Heart left ventricle (tissue), 13 donors: ENCODE measurements at regions not wholly inside any gene's neighbourhood (a gene's known extent, or its start where the extent isn't known, plus 50 kb on each side); places are given as distances from the start of the nearest gene placed in this dataset.

Experiments used
- POLR2A ChIP-seq, 2 donors: fragments of 450-650 bp; IDR thresholded peaks; one replicate each; pipeline ENCODE4 v1.6.1; 2017; ENCODE audit warnings: antibody characterized with exemption in 2 of 2, mild to moderate bottlenecking in 2 of 2, moderate library complexity in 2 of 2
- TF ChIP-seq, protein P1 (sequence below), 12 donors: fragments of 200-600 bp; sonication (generic) in 4 of 12; IDR thresholded peaks; one replicate each; pipeline versions ENCODE4 v1.5.0 to v1.8.0; 2018 to 2022; ENCODE audit warnings: antibody characterized with exemption in 12 of 12, mild to moderate bottlenecking in 5 of 12
- donor health status: ischemic (EF 13 %, LVEDD 7.1; RV severe dilation, severe dysfunction).
- donor health status: DM: no; HTN: yes; CAD: no.
- donor health status: DM: no; HTN: no; CAD: no.
- donor health status: ischemic (EF 25% LVEDD 6.9; RV normal size, moderate dysfunction).
- donor health status: ischemic (EF 25% LVEDD 5.7; RV mildly dilated, moderate dysfunction).
- donor health status: ischemic (EF 35%, LVEDD 5.7; RV mildly dilated, moderate dysfunction).
- donor health status: nonischemic (EF 11% LVEDD 7.7; RV severe dilation, severe dysfunction).
- donor health status: DM: yes; HTN: yes; CAD: no.
- donor health status: PGD.
- donor health status: ischemic (EF 29% LVEDD 5.4; RV normal size, mild dysfunction).
- donor health status: nonischemic (EF 23%, LVEDD 6.1; RV moderate dilation, normal function).

DNA sequence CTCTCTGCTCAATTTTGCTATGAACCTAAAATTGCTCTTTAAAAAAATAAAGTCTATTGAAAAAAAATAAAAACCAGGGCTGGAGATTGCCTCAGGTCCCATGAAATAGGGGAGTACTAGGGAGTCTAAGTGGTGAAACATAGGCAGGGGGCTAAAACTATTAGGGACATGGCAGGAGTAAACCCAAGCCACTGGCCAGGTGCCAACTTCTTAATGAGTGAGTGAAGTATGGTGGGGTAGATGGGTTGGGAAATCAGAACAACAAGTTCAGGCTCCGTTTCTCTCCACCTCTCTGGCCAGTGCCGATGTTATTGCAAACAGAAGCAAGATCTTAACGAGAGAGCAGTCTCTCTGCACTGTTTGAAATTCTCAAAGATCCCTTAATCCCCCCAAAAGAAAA is 322.4 kb upstream of the CDH5 start:
- TF ChIP-seq, protein P1, sequence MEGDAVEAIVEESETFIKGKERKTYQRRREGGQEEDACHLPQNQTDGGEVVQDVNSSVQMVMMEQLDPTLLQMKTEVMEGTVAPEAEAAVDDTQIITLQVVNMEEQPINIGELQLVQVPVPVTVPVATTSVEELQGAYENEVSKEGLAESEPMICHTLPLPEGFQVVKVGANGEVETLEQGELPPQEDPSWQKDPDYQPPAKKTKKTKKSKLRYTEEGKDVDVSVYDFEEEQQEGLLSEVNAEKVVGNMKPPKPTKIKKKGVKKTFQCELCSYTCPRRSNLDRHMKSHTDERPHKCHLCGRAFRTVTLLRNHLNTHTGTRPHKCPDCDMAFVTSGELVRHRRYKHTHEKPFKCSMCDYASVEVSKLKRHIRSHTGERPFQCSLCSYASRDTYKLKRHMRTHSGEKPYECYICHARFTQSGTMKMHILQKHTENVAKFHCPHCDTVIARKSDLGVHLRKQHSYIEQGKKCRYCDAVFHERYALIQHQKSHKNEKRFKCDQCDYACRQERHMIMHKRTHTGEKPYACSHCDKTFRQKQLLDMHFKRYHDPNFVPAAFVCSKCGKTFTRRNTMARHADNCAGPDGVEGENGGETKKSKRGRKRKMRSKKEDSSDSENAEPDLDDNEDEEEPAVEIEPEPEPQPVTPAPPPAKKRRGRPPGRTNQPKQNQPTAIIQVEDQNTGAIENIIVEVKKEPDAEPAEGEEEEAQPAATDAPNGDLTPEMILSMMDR (IDR thresholded peaks at IDR 0.05) = no peak
- no peak for TF ChIP-seq POLR2A (IDR thresholded peaks at IDR 0.05)
